Rectal smooth muscle tissue (tissue), 1 donor: ENCODE measurements at regions not wholly inside any gene's neighbourhood (a gene's known extent, or its start where the extent isn't known, plus 50 kb on each side); places are given as distances from the start of the nearest gene placed in this dataset.
"Not testable (repeated sequence)": the region's sequence is repeated elsewhere in the genome, so short reads cannot be mapped to it uniquely, and the experiment has no call there.

Experiments used
- H3K27ac ChIP-seq: one replicate; pipeline ENCODE4 v1.7.0; 2013; ENCODE audit warnings: low read depth, low read length, inconsistent platforms
- H3K27me3 ChIP-seq: one replicate; pipeline ENCODE4 v1.7.0; 2013; ENCODE audit warnings: low read length; ENCODE audit not compliant: control insufficient read depth, insufficient read depth
- H3K36me3 ChIP-seq: one replicate; pipeline ENCODE4 v1.7.0; 2013; ENCODE audit warnings: low read length; ENCODE audit not compliant: control insufficient read depth, insufficient read depth
- H3K4me1 ChIP-seq: one replicate; pipeline ENCODE4 v1.7.0; 2013; ENCODE audit warnings: low read length; ENCODE audit not compliant: control insufficient read depth, insufficient read depth
- H3K4me3 ChIP-seq: one replicate; pipeline ENCODE4 v1.7.0; 2013; ENCODE audit warnings: low read length
- H3K9ac ChIP-seq: one replicate; pipeline ENCODE4 v1.7.0; 2013; ENCODE audit warnings: low read length

GRCh38 chr16:88139141-88139540 is 187.9 kb downstream of the BANP start:
- not testable (repeated sequence) for H3K9ac ChIP-seq, H3K4me3 ChIP-seq, H3K27ac ChIP-seq, H3K27me3 ChIP-seq, H3K36me3 ChIP-seq, H3K4me1 ChIP-seq

GRCh38 chr16:88140195-88140594 is 189.0 kb downstream of the BANP start:
- not testable (repeated sequence) for H3K27me3 ChIP-seq, H3K4me3 ChIP-seq, H3K27ac ChIP-seq, H3K36me3 ChIP-seq, H3K4me1 ChIP-seq, H3K9ac ChIP-seq

DNA sequence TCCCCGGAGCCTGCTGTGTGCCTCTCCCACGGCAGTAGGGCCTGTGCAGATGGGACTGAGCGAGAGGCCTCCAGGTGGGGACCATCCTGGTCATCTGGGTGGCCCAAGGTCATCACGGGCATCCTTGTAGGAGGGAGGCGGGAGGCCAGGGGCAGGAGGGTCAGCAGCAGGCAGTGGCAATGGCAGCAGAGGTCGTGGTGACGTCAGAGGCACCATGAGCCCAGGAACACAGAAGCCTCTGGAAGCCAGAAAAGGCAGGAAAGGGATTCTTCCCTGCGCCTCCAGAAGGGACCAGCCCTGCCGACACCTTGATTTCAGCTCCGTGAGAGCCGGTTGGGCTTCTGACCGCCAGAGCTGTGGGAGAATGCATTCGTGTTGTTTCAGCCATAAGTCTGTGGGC is 190.3 kb downstream of the BANP start:
- Histone ChIP-seq H3K27ac (no peak overlapping the region), H3K4me1 (no peaks in the 10 kb centered on the region), H3K36me3 (no peaks in the 10 kb centered on the region), H3K27me3 (no peaks in the 10 kb centered on the region), H3K9ac (no peak overlapping the region), H3K4me3 (no peak overlapping the region)

DNA sequence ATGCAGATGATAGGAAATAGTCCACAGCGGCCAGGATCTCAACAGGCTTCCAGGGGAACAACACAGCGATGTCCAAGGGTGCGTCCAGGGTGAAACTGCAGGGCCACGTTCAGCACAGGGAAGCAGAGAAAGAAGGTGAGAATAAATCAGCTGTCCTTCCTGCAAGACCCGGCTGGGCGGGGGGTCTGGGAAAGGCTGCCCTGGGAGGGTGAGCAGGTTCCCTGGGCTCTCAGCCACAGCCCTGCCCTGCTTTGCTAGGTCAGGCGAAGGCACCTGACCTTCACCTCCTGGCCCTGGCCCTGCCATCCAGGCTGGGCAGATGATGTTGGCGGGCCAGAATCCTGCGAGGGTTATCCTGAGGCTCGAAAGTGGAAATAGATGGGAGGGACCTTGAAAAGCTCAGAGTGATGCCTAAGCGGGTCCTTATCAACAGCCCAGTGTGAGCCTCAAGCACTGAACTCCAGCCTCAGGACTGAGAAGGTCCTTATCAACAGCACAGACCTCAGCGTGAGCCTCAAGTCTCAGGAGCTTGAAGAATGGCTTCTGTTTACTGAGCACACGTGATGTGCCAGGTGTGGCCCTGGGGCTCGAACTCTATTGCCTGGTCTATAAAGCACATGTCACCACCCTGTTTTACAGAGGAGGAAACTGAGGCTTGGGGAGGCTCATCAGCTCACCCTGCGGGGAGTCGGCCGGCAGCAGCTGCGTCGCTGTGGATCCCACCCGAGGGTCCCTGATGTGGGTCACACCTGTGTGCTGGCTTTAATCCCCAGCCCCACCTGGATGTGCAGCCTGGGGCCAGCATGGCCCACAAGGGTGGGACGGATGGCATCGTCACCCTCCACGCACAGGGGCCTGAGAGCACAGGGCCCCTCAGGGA is 191.1 kb downstream of the BANP start:
- H3K36me3 ChIP-seq, H3K9ac ChIP-seq, H3K27me3 ChIP-seq, H3K27ac ChIP-seq, H3K4me1 ChIP-seq, H3K4me3 ChIP-seq: not testable (repeated sequence)

DNA sequence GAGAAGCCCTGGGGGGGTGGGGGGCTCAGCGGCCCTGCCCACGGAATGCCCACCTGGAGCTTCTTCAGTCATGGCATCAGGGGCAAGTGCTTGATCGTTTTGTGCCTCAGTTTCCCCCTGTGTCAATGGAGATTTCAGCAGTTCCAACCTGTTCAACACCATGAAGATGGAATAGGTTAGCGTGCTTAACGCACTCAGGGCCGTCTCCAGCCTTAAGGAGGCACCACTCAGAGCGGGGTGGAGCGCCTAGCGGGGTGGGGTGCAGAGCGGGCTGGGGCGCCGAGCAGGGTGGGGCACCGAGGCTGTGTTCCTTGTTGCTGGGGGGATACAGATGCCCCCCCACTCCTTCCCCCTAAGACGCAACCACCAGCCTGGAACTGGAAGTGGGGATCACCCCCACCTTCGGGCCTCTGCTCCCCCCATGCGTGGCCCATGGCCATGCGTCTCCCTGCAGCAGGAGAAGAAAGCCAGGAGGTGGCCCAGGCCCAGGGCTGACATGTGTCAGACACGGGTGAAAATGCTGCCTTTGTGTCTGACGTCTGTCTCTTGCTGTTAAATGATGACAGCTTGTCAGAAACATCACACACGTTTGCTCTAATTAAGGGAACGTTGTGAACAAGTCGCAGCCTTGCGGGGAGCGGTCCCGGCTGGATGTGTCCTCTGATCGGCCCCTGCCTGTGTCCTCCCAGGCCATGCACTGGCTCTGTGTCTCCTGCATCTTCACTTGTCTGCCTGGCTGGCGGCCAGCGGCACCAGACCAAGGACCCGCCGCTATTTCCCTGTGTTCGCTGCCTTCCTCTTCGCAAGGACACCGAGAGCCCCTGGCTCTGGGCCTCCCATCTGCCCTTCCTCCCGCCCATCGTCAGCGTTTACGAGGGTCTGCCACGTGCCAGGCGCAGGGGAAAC is 192.1 kb downstream of the BANP start:
- H3K4me1 ChIP-seq, H3K4me3 ChIP-seq, H3K9ac ChIP-seq, H3K27ac ChIP-seq, H3K27me3 ChIP-seq, H3K36me3 ChIP-seq: not testable (repeated sequence)

GRCh38 chr16:88144028-88144511 is 192.8 kb downstream of the BANP start:
- no peak overlapping the region for H3K4me3 ChIP-seq
- no peaks in the 10 kb centered on the region for H3K27me3 ChIP-seq
- H3K27ac ChIP-seq = no peak overlapping the region

DNA sequence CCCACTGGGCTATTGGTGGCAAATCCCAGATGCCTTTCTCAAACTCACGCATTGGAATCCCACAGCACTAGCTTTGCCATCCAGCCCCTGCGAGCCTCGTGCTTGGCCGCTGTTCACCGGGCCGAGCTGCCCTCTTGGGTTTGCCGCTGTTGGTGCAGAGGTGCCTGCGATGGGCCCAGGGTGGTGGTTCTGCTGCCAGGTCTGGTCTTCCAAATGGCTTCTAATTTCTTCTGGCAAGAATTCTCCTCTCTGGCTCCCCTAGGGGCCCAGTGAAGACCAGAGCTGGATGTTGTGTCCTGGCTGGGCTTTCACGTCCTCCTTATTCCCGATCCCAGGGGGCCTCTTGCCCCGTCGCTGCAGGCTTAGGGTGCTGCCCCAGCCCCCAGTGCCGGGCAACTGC is 194.1 kb downstream of the BANP start:
- H3K9ac ChIP-seq, H3K4me1 ChIP-seq, H3K27ac ChIP-seq, H3K36me3 ChIP-seq, H3K27me3 ChIP-seq, H3K4me3 ChIP-seq: not testable (repeated sequence)

More at GRCh38 chr16:88144028-88144511, 192.8 kb downstream of the BANP start:
- Histone ChIP-seq H3K36me3 (no peaks in the 10 kb centered on the region), H3K4me1 (no peaks in the 10 kb centered on the region), H3K9ac (no peak overlapping the region)

DNA sequence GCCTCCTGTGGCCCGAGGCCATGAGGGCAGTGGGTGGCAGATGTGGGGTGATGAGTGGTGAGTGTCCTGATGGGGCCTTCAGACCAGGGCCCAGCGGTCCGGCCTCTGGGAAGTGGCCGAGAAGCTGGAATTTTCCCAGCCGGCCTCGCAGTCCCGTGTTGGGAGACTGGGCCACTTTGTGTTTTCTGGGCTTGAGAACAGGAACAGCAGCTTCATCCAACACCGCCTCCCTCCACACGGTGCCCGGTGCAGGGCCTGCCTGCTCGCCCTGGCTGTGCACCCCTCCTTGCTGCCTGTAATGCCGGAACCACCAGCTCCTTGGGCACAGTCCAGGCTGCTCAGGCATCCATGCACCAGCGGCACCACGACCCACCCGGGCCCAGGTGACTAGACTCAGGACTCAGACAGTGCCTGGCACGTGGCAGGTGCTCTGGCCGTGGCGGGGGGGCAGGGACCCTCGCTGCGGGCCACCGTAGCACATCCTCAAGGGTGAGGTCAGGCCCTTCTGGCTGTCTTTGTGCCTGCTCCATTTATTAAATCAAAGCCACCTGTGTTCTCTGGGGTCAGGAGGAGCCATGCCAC is 194.7 kb downstream of the BANP start:
- H3K27me3 ChIP-seq, H3K36me3 ChIP-seq, H3K9ac ChIP-seq, H3K4me3 ChIP-seq, H3K27ac ChIP-seq, H3K4me1 ChIP-seq: not testable (repeated sequence)

DNA sequence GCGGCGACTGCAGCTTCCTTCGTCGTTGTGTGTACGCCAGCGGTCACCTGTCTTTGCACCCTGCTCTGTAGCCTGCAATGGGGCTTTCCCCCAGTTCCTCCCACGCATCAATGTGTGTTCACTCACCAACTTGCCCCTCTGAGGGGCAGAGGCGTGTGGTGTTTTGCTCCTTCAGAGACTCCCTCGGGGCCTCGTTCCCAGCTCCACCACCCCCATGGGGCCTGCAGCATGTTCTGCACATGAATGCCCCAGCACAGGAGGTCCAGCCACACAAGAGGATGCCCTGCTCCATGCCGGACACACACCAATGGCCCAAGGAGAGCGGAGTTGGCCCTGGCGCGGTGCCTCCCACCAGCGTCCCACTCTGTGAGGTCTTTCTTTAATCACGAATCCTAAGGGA is 196.8 kb downstream of the BANP start:
- H3K4me1 ChIP-seq, H3K9ac ChIP-seq, H3K36me3 ChIP-seq, H3K27ac ChIP-seq, H3K27me3 ChIP-seq, H3K4me3 ChIP-seq: not testable (repeated sequence)

DNA sequence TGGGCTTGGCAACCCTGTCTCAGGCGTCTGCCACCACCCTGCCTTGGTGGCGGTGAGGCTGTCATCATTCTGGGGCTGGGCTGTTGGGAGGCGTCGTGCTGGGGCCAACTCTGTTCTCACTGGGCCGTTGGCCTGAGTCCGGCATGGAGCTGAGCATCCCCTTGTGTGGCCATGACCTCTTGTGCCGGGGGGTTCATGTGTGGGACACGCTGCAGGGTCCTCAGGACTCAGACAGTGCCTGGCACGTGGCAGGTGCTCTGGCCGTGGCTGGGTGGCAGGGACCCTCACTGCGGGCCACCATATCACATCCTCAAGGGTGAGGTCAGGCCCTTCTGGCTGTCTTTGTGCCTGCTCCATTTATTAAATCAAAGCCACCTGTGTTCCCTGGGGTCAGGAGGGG is 197.4 kb downstream of the BANP start:
- not testable (repeated sequence) for H3K4me1 ChIP-seq, H3K4me3 ChIP-seq, H3K9ac ChIP-seq, H3K27ac ChIP-seq, H3K27me3 ChIP-seq, H3K36me3 ChIP-seq

DNA sequence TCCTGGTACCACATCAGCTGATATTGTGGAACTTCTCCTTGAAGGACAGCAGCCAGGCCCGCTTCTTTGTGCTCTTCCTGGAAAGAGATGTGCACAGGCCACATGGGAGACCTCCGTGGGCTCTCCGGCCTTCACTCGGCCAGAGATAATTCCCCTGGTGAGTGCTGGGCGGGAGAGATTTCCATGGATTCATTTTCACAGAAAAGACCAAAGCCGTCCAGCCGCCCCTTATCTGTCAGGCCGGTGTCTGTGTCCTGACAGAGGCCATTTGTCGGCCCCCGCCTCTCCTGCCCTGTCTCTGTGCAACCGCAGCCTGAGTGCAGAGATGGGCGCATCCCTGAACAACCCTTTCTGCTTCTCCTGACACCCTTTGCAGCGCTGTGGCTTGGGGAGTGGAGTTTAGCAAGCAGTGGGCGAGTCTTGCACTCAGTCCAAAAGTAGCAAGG is 197.9 kb downstream of the BANP start:
- not testable (repeated sequence) for H3K27me3 ChIP-seq, H3K4me1 ChIP-seq, H3K27ac ChIP-seq, H3K4me3 ChIP-seq, H3K9ac ChIP-seq, H3K36me3 ChIP-seq

GRCh38 chr16:88149663-88150062 is 198.4 kb downstream of the BANP start:
- H3K4me1 ChIP-seq, H3K27me3 ChIP-seq, H3K27ac ChIP-seq, H3K36me3 ChIP-seq, H3K4me3 ChIP-seq, H3K9ac ChIP-seq: not testable (repeated sequence)
